Stimulated activated naive CD8-positive, alpha-beta T cell treated with anti-CD3 and anti-CD28 coated beads, Interleukin-15, Interleukin-2, amounts not matched to agents 100 ng/mL and 50 ng/mL, for 24 hours (primary cell): ENCODE measurements at regions not wholly inside any gene's neighbourhood (a gene's known extent, or its start where the extent isn't known, plus 50 kb on each side); places are given as distances from the start of the nearest gene placed in this dataset.
"Not testable (repeated sequence)": the region's sequence is repeated elsewhere in the genome, so short reads cannot be mapped to it uniquely, and the experiment has no call there.

Experiments used
- H3K27ac Mint-ChIP-seq: one replicate; pipeline ENCODE4 v1.8.0; 2021; ENCODE audit warnings: mild to moderate bottlenecking, mixed read lengths
- H3K27me3 Mint-ChIP-seq: one replicate; pipeline ENCODE4 v1.8.0; 2021; ENCODE audit warnings: mixed read lengths
- H3K36me3 Mint-ChIP-seq: one replicate; pipeline ENCODE4 v1.8.0; 2021; ENCODE audit warnings: low read depth, mixed read lengths
- H3K4me1 Mint-ChIP-seq: one replicate; pipeline ENCODE4 v1.8.0; 2021; ENCODE audit warnings: low read depth, mixed read lengths
- H3K4me3 Mint-ChIP-seq: one replicate; pipeline ENCODE4 v1.8.0; 2021; ENCODE audit warnings: mild to moderate bottlenecking, mixed read lengths
- H3K9me3 Mint-ChIP-seq: one replicate; pipeline ENCODE4 v1.8.0; 2021; ENCODE audit warnings: mixed read lengths

DNA sequence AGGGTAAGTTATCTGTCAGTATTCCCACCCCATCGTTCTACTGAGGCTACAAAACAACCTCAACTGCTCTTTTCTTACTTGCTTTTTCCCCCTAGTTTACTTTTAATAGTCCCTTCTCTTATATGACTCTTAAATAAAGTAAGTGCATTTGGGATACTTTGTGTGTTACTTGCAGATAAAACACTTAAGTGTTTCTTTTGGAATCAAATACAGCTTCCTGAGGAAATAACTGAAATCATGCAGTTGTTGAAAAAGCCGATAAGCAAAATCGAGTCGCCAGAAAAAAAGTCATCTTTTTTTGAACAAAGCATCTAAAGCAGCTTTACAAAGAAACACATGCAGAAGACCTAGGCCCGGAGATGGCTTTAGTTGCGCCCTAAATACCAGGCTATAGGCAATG, 53.5 kb upstream of the EPB41L4A start:
- Mint-ChIP-seq H3K4me3 (no peak overlapping the region), H3K9me3 (no peaks in the 10 kb centered on the region), H3K36me3 (no peaks in the 10 kb centered on the region), H3K4me1 (no peaks in the 10 kb centered on the region), H3K27ac (no peak overlapping the region), H3K27me3 (peaks cover 25% of the 10 kb centered on the region)

DNA sequence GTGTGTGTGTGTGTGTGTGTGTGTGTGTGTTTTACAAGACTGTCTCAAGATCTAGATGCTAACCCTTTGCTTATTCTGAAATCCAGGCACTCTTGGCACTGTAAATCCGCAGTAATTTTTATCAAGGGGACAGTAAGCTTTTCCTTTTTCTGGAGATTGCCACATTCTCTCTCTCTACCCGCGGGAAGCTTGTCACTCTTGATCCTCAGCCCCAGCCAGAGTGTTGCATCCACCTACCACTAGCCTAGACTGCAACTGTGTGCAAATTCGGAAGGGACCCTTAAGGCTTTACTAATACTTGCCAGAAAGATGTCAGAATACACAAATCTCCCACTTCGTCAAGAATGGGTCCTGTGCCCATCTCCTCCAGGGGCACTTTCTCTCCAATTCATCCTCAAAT, 54.9 kb upstream of the EPB41L4A start:
- H3K27ac Mint-ChIP-seq, result no peak overlapping the region
- no peaks in the 10 kb centered on the region for H3K36me3 Mint-ChIP-seq

DNA sequence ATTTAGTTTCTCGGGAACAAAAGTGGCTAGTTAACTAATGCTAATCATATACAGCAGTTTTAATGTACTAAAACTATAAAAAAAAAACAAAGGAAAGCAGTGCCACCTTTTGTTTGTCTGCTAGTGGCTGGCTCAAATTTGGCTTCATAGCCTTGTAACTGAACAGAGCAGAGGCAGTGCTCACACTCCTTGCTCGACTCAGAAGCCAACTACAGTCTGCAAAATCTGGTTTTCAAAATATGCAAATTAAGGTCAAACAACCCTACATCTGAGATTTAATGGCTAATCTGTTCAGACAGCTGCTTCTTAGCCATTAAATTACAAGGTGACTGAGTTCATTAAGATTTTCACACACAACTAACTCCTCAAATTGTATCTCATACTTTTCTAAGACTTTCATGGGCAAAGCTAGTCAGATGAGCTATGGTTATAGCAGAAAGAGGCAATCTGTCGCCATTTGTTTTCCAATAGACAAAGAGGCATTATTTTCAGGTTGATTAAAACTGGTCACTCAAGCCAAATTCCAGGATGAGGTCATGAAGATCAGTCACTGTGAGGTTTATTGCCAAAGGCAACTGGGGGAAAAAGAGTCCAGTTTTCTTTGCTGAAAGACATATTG, 56.8 kb upstream of the EPB41L4A start:
- Mint-ChIP-seq H3K36me3 (no peaks in the 10 kb centered on the region), H3K27ac (no peak overlapping the region), H3K9me3 (no peaks in the 10 kb centered on the region), H3K27me3 (peaks cover 18% of the 10 kb centered on the region), H3K4me1 (no peaks in the 10 kb centered on the region), H3K4me3 (no peak overlapping the region)

More for the DNA sequence above, 54.9 kb upstream of the EPB41L4A start:
- no peaks in the 10 kb centered on the region for H3K9me3 Mint-ChIP-seq
- H3K4me3 Mint-ChIP-seq, result no peak overlapping the region
- H3K4me1 Mint-ChIP-seq, result no peaks in the 10 kb centered on the region
- peaks cover 25% of the 10 kb centered on the region for H3K27me3 Mint-ChIP-seq

DNA sequence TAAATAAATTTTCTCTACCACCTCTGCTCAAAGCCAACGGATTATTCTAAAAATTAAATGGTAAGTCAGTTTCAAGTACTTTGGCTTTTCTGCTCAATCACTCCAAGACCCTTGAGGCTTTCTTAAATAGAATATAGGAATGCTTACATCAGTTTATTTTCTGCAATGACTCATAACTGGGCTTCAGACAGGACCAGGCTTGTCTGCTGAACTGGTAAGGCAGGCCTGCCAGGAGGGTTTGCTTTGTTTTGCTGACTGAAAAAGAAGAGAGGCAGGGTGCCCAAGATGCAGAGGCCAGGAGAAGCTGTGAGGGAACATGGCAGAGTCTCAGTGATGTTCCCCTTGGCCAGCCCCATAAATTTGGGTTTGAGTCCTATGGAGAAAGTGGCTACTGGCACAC, 60.3 kb upstream of the EPB41L4A start:
- H3K4me1 Mint-ChIP-seq, result no peaks in the 10 kb centered on the region
- no peak overlapping the region for H3K4me3 Mint-ChIP-seq
- H3K9me3 Mint-ChIP-seq, result peaks cover 12% of the 10 kb centered on the region
- H3K27ac Mint-ChIP-seq, result no peak overlapping the region
- no peaks in the 10 kb centered on the region for H3K36me3 Mint-ChIP-seq
- H3K27me3 Mint-ChIP-seq, result peaks cover 15% of the 10 kb centered on the region

DNA sequence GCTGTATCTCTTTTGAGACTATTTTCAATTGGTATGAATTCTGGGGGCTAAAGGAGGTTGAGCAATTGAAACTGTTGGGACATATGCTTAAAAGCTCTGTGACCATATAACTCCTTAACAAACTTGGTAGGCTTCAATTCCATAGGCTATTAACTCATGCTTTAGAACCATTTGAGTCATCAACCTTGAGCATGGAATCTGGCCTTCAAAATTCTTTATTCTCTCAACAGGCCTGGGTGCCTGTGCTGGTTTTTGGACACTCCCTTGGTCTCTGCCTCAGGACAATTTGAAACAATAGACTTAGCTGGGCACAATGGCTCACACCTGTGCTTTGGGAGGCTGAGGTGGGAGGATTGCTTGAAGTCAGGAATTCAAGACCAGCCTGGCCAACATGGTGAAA, 61.4 kb upstream of the EPB41L4A start:
- H3K4me3 Mint-ChIP-seq, result no peak overlapping the region
- peaks cover 18% of the 10 kb centered on the region for H3K27me3 Mint-ChIP-seq
- no peaks in the 10 kb centered on the region for H3K36me3 Mint-ChIP-seq
- H3K4me1 Mint-ChIP-seq, result no peaks in the 10 kb centered on the region
- no peak overlapping the region for H3K27ac Mint-ChIP-seq
- peaks cover 15% of the 10 kb centered on the region for H3K9me3 Mint-ChIP-seq

DNA sequence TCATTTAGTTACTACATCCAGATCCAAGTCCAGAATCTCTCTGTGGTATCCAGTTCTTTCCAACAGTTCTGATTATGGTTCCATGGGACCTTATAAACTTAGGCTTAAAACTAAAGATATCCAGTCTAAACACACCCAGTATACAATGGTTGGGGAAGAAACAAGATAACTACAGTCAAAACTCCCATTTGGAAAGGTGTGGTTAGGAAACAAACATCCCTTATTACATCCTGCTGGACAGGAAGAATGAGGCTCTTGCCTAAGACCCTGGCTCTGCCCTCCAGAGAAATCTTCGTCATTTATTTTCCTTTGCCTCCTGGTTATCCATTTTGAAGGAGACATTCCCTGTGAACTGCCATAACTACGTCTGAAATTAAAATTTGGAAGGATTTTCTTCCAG, 64.6 kb upstream of the EPB41L4A start:
- no peak overlapping the region for H3K4me3 Mint-ChIP-seq
- H3K27ac Mint-ChIP-seq, result no peak overlapping the region
- H3K27me3 Mint-ChIP-seq, result peaks cover 18% of the 10 kb centered on the region
- no peaks in the 10 kb centered on the region for H3K36me3 Mint-ChIP-seq
- H3K9me3 Mint-ChIP-seq, result peaks cover 15% of the 10 kb centered on the region
- no peaks in the 10 kb centered on the region for H3K4me1 Mint-ChIP-seq

DNA sequence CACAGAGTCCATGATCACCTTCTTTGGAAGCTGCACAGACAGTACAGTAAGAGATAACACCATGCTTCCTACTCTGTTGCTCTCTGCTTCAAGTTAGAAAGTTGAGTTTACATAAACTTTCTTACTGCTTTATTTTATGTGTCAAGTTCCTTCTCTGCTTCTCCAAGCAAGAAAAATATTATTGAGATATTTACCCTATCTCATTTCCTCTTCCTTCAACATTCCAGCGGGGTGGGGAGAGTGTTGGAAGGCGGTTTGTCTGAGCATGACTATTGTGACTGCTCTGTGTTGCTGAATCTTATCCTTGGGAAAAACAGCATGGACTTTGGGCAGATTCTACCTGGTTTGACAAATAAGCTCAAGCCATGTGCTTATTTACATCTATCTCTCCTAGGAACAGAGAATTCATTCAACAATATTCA, 66.9 kb upstream of the EPB41L4A start:
- peaks cover 15% of the 10 kb centered on the region for H3K9me3 Mint-ChIP-seq
- peaks cover 25% of the 10 kb centered on the region for H3K27me3 Mint-ChIP-seq
- H3K36me3 Mint-ChIP-seq, result no peaks in the 10 kb centered on the region
- no peak overlapping the region for H3K4me3 Mint-ChIP-seq
- H3K4me1 Mint-ChIP-seq, result no peaks in the 10 kb centered on the region
- H3K27ac Mint-ChIP-seq, result no peak overlapping the region

DNA sequence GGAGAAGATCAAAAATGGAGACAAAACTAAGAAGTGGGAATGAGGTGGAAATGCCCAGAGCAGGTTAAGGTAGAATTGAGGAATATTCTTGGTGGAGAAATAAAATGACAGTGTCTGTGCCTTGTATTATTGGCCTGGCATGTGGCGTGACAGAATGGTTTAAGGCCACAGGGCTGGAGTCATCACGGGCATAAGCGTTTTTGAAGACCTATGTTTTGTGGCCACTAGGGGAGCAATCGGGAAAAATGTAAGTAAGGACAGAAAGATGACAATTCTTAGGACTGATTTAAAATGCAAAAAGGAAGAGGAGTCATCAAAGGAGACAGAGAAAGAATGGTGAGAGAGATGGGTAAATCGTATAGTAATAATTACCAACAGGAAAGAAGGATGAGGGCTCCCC, 72.2 kb upstream of the EPB41L4A start:
- no peak overlapping the region for H3K4me3 Mint-ChIP-seq
- no peaks in the 10 kb centered on the region for H3K4me1 Mint-ChIP-seq
- no peak overlapping the region for H3K27ac Mint-ChIP-seq
- peaks cover 29% of the 10 kb centered on the region for H3K27me3 Mint-ChIP-seq
- no peaks in the 10 kb centered on the region for H3K9me3 Mint-ChIP-seq
- H3K36me3 Mint-ChIP-seq, result no peaks in the 10 kb centered on the region

DNA sequence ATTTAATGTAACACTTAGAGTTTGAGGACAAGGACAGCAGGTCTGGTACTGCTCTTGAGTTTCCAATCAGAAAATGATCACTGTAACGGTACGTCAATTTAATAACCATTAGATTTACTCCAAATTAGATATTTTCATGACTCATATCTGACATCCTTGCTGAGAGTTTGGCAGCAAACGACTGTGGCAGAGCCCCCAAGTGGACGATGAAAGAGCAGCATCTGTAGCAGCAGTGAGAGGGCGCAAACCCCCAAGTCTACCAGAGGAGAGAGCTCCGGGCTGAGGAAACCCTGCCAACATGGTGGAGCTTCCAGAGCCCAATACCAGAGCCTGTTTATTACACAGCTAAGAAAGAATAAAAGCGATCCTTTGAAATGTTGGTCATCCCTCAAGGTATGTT, 73.2 kb upstream of the EPB41L4A start:
- no peak overlapping the region for H3K27ac Mint-ChIP-seq
- H3K27me3 Mint-ChIP-seq, result peaks cover 34% of the 10 kb centered on the region
- no peaks in the 10 kb centered on the region for H3K4me1 Mint-ChIP-seq
- H3K9me3 Mint-ChIP-seq, result no peaks in the 10 kb centered on the region
- no peaks in the 10 kb centered on the region for H3K36me3 Mint-ChIP-seq
- no peak overlapping the region for H3K4me3 Mint-ChIP-seq

DNA sequence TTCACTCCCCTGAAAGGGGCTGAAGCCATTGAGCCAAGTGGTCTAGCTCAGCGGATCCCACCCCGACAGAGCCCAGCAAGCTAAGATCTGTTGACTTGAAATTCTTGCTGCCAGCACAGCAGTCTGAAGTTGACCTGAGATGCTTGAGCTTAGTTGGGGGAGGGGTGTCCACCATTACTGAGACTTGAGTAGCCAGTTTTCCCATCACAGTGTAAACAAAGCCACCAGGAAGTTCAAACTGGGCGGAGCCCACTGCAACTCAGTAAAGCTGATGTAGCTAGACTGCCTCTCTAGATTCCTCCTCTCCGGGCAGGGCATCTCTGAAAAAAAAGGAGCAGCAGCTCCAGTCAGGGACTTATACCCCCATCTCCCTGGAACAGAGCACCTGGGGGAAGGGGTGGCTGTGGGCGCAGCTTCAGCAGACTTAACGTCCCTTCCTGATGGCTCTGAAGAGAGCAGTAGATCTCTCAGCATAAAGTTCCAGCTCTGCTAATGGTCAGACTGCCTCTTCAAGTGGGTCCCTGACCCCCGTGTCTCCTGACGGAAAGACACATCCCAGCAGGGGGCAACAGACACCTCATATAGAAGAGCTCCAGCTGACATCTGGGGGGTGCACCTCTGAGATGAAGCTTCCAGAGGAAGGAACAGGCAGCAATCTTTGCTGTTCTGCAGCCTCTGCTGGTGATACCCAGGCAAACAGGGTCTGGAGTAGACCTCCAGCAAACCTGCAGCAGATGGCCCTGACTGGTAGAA, 84.8 kb upstream of the EPB41L4A start:
- H3K4me3 Mint-ChIP-seq, H3K4me1 Mint-ChIP-seq, H3K27ac Mint-ChIP-seq, H3K36me3 Mint-ChIP-seq: not testable (repeated sequence)
- peaks cover 10% of the 10 kb centered on the region for H3K9me3 Mint-ChIP-seq
- peaks cover 30% of the 10 kb centered on the region for H3K27me3 Mint-ChIP-seq

DNA sequence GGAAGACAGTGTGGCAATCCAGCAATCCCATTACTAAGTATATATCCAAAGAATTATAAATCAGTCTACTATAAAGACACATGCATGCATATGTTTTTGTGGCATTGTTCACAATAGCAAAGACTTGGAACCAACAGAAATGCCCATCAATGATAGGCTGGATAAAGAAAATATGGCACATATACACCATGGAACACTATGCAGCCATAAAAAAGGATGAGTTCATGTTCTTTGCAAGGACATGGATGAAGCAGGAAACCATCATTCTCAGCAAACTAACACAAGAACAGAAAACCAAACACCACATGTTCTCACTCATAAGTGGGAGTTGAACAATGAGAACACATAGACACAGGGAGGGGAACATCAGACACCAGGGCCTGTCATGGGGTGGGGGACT, 90.0 kb upstream of the EPB41L4A start:
- H3K36me3 Mint-ChIP-seq, H3K4me3 Mint-ChIP-seq, H3K4me1 Mint-ChIP-seq, H3K27ac Mint-ChIP-seq: not testable (repeated sequence)
- H3K27me3 Mint-ChIP-seq, result peaks cover 20% of the 10 kb centered on the region
- peaks cover 10% of the 10 kb centered on the region for H3K9me3 Mint-ChIP-seq

DNA sequence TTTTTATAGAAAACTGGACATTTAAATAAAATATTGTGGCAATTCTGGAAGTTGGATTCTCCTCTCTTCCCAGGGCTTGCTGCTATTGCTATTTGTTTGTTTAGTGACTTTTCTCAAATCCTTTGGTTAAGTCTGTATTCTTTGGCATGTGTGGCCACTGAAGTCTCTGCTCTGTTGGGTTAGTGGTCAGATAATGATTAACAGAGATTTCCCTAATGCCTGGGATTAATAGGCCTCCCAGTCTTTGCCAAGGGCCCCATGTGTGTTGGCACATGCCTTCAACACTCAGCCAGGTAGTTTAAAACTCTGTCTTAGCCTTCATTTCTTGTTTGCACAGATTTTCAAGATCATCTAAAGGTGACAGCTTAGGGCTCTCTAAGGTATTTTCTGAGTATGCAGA, 92.8 kb upstream of the EPB41L4A start:
- Mint-ChIP-seq H3K4me3 (no peak overlapping the region), H3K36me3 (no peaks in the 10 kb centered on the region), H3K27ac (no peak overlapping the region), H3K9me3 (no peaks in the 10 kb centered on the region), H3K4me1 (no peaks in the 10 kb centered on the region), H3K27me3 (no peaks in the 10 kb centered on the region)

DNA sequence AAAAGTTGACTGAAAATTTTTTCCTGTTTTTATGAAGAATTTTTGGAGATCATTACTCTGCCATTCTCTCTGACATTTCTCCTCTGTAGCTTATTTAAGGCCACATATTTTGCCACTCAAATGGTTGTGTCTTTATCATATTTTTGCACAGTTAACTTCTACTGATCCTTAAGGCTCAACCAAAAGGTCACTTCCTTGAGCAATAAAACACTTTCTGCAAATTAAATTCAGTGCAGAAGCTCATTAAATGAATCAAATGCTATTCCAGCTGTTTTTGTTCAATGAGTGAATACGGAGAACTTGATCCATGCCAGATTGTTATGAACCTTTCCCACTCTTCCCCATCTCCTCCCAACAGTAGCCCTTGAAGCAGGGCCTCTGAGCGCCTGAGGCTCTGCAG, 93.8 kb upstream of the EPB41L4A start:
- Mint-ChIP-seq H3K4me1 (no peaks in the 10 kb centered on the region), H3K27me3 (no peaks in the 10 kb centered on the region), H3K9me3 (no peaks in the 10 kb centered on the region), H3K27ac (no peak overlapping the region), H3K4me3 (no peak overlapping the region), H3K36me3 (no peaks in the 10 kb centered on the region)

DNA sequence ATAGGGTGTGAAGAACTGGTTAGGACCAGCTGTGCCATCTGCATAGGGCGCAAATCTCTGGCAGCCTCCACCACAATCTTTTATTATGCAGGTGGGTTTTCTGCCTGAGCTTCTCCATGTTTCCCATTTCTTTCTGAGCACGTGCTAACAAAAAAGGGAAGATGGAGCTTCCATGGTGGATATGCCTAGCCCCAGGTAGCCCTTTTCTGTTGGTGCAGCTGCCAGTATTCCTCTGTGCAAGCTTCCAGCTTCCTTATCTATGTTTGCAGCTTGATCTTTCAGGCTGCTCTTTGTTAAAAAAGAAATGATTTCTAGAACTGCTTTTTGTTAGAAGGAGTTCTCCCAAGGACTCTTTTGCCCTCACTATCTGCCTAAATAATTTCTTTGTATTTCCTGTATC, 95.0 kb upstream of the EPB41L4A start:
- H3K4me1 Mint-ChIP-seq, result no peaks in the 10 kb centered on the region
- peaks cover 7% of the 10 kb centered on the region for H3K27me3 Mint-ChIP-seq
- H3K9me3 Mint-ChIP-seq, result no peaks in the 10 kb centered on the region
- H3K4me3 Mint-ChIP-seq, result no peak overlapping the region
- H3K36me3 Mint-ChIP-seq, result no peaks in the 10 kb centered on the region
- H3K27ac Mint-ChIP-seq, result no peak overlapping the region

DNA sequence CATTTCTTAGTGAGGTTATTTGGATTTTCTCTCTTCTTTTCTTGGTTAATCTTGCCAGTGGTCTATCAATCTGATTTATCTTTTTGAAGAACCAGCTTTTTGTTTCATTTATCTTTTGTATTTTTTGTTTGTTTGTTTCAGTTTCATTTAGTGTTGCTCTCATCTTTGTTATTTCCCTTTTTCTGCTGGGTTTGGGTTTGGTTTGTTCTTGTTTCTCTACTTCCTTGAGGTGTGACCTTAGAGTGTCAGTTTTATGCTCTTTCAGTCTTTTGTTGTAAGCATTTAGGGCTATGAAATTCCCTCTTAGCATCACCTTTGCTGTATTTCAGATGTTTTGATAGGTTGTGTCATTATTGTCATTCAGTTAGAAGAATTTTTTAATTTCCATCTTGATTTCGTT, 101.4 kb upstream of the EPB41L4A start:
- H3K9me3 Mint-ChIP-seq, result not testable (repeated sequence)

More for the DNA sequence above, 101.4 kb upstream of the EPB41L4A start:
- not testable (repeated sequence) for H3K4me3 Mint-ChIP-seq, H3K27ac Mint-ChIP-seq, H3K36me3 Mint-ChIP-seq
- peaks cover 13% of the 10 kb centered on the region for H3K4me1 Mint-ChIP-seq
- peaks cover 22% of the 10 kb centered on the region for H3K27me3 Mint-ChIP-seq
